SK-N-SH (cell line): ENCODE measurements at regions not wholly inside any gene's neighbourhood (a gene's known extent, or its start where the extent isn't known, plus 50 kb on each side); places are given as distances from the start of the nearest gene placed in this dataset.

ENCODE experiments used
- CTCF ChIA-PET: fragments of 300-600, 350-600 bp; formaldehyde crosslinking; extraction: SDS; loops from one replicate; lab custom pipeline; 2021; lab: Yijun Ruan, JAX
- POLR2A ChIA-PET: fragments of 350-600 bp; sonication (Branson Sonifier 250); formaldehyde crosslinking; extraction: SDS; loops from one replicate; lab custom pipeline; 2020; ENCODE audit warnings: antibody characterized with exemption, inconsistent platforms; lab: Yijun Ruan, JAX
- DNase-seq: peaks from one replicate; pipeline ENCODE4 v3.0.0; 2012
- H2AFZ ChIP-seq: fragments of 200-600 bp; sonication (generic); 2 replicates; pipeline ENCODE4 v1.8.1; 2016; ENCODE audit warnings: antibody characterized with exemption, mild to moderate bottlenecking, low read depth
- H3F3A ChIP-seq: fragments of 200-600 bp; sonication (generic); replicated peaks from 2 replicates; pipeline ENCODE3; 2016; ENCODE audit warnings: antibody characterized with exemption, mild to moderate bottlenecking; ENCODE audit not compliant: insufficient read depth
- H3K27ac ChIP-seq, 2 experiments: fragments of 200-500 bp in 1 of 2; fragments of 200-600 bp in 1 of 2; sonication (Bioruptor generic) in 1 of 2; sonication (generic), shearing (Covaris generic) in 1 of 2; 2 replicates each; pipeline versions ENCODE4 v1.5.1 to v1.6.1; 2014 to 2016; ENCODE audit warnings: low read depth in 2 of 2, inconsistent platforms in 1 of 2, low read length in 1 of 2, mild to moderate bottlenecking in 1 of 2, mixed read lengths in 1 of 2
- H3K27me3 ChIP-seq: fragments of 200-600 bp; sonication (generic), shearing (Covaris generic); 2 replicates; pipeline ENCODE4 v1.6.1; 2016; ENCODE audit warnings: mixed run types; ENCODE audit not compliant: insufficient read depth
- H3K36me3 ChIP-seq, 2 experiments: fragments of 200-500 bp in 1 of 2; fragments of 200-600 bp in 1 of 2; sonication (Bioruptor generic) in 1 of 2; sonication (generic) in 1 of 2; replicated peaks in 1 of 2; 2 replicates each; pipeline versions ENCODE3 to v1.5.1; 2014 to 2016; ENCODE audit warnings: low read length in 1 of 2, mild to moderate bottlenecking in 1 of 2; ENCODE audit not compliant: insufficient read depth in 2 of 2, control insufficient read depth in 1 of 2
- H3K4me1 ChIP-seq, 2 experiments: fragments of 200-500 bp in 1 of 2; fragments of 200-600 bp in 1 of 2; sonication (Bioruptor generic) in 1 of 2; sonication (generic), shearing (Covaris generic) in 1 of 2; 2 replicates each; pipeline versions ENCODE4 v1.5.1 to v1.6.1; 2014 to 2016; ENCODE audit warnings: low read depth in 1 of 2, low read length in 1 of 2, mixed run types in 1 of 2; ENCODE audit not compliant: insufficient read depth in 2 of 2, control insufficient read depth in 1 of 2
- H3K4me2 ChIP-seq: fragments of 200-600 bp; sonication (generic), shearing (Covaris generic); 2 replicates; pipeline ENCODE4 v1.6.1; 2017; ENCODE audit warnings: mixed run types
- H3K4me3 ChIP-seq, 2 experiments: fragments of 200-500 bp in 1 of 2; fragments of 200-600 bp in 1 of 2; sonication (Bioruptor generic) in 1 of 2; sonication (generic), shearing (Covaris generic) in 1 of 2; 2 replicates each; pipeline versions ENCODE4 v1.5.1 to v1.8.1; 2014 to 2016; ENCODE audit warnings: low read depth in 2 of 2, inconsistent platforms in 1 of 2, low read length in 1 of 2, mild to moderate bottlenecking in 1 of 2, mixed read lengths in 1 of 2, moderate library complexity in 1 of 2
- H3K79me2 ChIP-seq: fragments of 200-600 bp; sonication (generic); 2 replicates; pipeline ENCODE4 v1.8.1; 2017; ENCODE audit warnings: mild to moderate bottlenecking; ENCODE audit not compliant: insufficient read depth
- H3K9ac ChIP-seq: fragments of 200-600 bp; sonication (generic); 2 replicates; pipeline ENCODE4 v1.6.1; 2017; ENCODE audit warnings: mixed run types
- H3K9me2 ChIP-seq: fragments of 200-600 bp; sonication (generic); 2 replicates; pipeline ENCODE4 v1.6.1; 2017; ENCODE audit warnings: mixed run types
- H3K9me3 ChIP-seq: fragments of 200-600 bp; sonication (generic); 2 replicates; pipeline ENCODE4 v1.6.1; 2017; ENCODE audit warnings: mixed run types, mild to moderate bottlenecking, moderate library complexity
- H4K20me1 ChIP-seq: fragments of 200-600 bp; sonication (generic); 2 replicates; pipeline ENCODE4 v1.6.1; 2017; ENCODE audit warnings: mild to moderate bottlenecking, mixed run types; ENCODE audit not compliant: insufficient read depth
- FOSL2 ChIP-seq: IDR thresholded peaks from 2 replicates; pipeline ENCODE4 v1.4.0; 2012; ENCODE audit warnings: low read depth, mild to moderate bottlenecking, moderate library complexity, borderline replicate concordance
- FOXM1 ChIP-seq: IDR thresholded peaks from 2 replicates; pipeline ENCODE4 v1.4.0; 2012; ENCODE audit warnings: low read depth, mild to moderate bottlenecking
- GABPA ChIP-seq: IDR thresholded peaks from 2 replicates; pipeline ENCODE4 v1.4.0; 2012; ENCODE audit warnings: low read depth, mild to moderate bottlenecking
- POLR2AphosphoS5 ChIP-seq: IDR thresholded peaks from 2 replicates; pipeline ENCODE4 v1.6.1; 2012; ENCODE audit warnings: low read depth, low read length
- RAD21 ChIP-seq: IDR thresholded peaks from 2 replicates; pipeline ENCODE4 v1.6.1; 2012; ENCODE audit warnings: mild to moderate bottlenecking, low read length
- RFX5 ChIP-seq: IDR thresholded peaks from 2 replicates; pipeline ENCODE4 v1.6.1; 2012; ENCODE audit warnings: mild to moderate bottlenecking, improper control_type of control experiment, low read length
- RXRA ChIP-seq: IDR thresholded peaks from 2 replicates; pipeline ENCODE4 v1.4.0; 2012; ENCODE audit warnings: low read depth, mild to moderate bottlenecking, borderline replicate concordance
- TCF12 ChIP-seq: IDR thresholded peaks from 2 replicates; pipeline ENCODE4 v1.4.0; 2012
- WGBS: methylation state at CpG from one replicate; pipeline ENCODE4 v1.1.6; 2017; ENCODE audit warnings: low lambda C conversion rate; 5-methylcytosine and 5-hydroxymethylcytosine counted together
- TF ChIP-seq, protein P1 (sequence below): IDR thresholded peaks from 2 replicates; pipeline ENCODE4 v1.4.0; 2012; ENCODE audit warnings: low read depth
- TF ChIP-seq, protein P2 (sequence below): fragments of 150-350 bp; IDR thresholded peaks from 2 replicates; pipeline ENCODE4 v1.6.1; 2016; ENCODE audit warnings: mild to moderate bottlenecking, low read depth, low read length
- TF ChIP-seq, protein P3 (sequence below): IDR thresholded peaks from 2 replicates; pipeline ENCODE4 v1.4.0; 2012; ENCODE audit warnings: low read depth, borderline replicate concordance

DNA sequence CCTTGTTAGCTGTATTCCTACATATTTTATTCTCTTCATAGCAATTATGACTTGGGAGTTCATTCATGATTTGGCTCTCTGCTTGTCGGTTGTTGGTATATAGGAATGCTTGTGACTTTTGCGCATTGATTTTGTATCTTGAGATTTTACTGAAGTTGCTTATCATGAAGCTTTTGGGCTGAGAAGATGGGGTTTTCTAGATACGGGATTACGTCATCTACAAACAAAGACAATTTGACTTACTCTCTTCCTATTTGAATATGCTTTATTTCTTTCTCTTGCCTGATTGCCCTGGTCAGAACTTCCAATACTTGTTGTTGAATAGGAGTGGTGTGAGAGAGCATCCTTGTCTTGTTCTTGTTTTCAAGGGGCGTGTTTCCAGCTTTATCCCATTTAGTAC lies 569.8 kb upstream of the NRXN1 start:
- ChIA-PET CTCF (no interaction called here), POLR2A (no interaction called here)
- H3K4me1 ChIP-seq = peaks cover 0 to 5% of the 10 kb centered on the region in 2 experiments; a peak in 1 of 4 replicates
- no peaks in the 10 kb centered on the region for H3K9me3 ChIP-seq
- H3K9me2 ChIP-seq = no peaks in the 10 kb centered on the region
- no peak overlapping the region for H3K4me2 ChIP-seq
- H3K36me3 ChIP-seq = no peaks in the 10 kb centered on the region
- H3K79me2 ChIP-seq = no peaks in the 10 kb centered on the region
- no peaks in the 10 kb centered on the region for H3K27me3 ChIP-seq
- no peak overlapping the region for H2AFZ ChIP-seq
- no peaks in the 10 kb centered on the region for H3F3A ChIP-seq
- no peak overlapping the region for H3K9ac ChIP-seq
- no peak overlapping the region for H3K4me3 ChIP-seq
- no peak overlapping the region for H3K27ac ChIP-seq
- WGBS = 63% methylated on average over 5 of the region's 5 CpGs
- DNase-seq = no peak
- no peaks in the 10 kb centered on the region for H4K20me1 ChIP-seq
- TF ChIP-seq RFX5 (no peak), RXRA (no peak), GABPA (no peak)
- TF ChIP-seq, protein P1, sequence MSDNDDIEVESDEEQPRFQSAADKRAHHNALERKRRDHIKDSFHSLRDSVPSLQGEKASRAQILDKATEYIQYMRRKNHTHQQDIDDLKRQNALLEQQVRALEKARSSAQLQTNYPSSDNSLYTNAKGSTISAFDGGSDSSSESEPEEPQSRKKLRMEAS = no peak
- TF ChIP-seq, all 33 proteins: peak for 0

DNA sequence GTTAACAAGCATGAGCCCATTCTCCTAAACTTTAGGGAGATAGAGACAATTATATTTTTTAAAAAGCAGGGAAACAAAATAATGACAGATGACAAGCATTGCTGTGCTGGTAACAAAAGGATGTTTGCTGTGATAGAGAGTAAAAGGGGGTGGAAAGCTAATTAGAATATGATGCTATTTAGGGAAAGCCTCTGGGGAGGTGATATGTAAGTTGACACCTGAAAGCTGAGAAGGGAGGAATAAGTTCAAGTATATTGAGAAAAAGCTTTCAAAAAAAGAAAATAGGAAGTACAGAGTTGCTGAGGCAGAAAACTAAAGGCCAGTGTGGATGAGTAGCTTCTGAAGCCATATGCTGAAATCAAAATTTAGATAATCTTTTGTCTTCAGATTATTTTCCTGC lies 565.2 kb upstream of the NRXN1 start:
- Histone ChIP-seq H3K27me3 (no peaks in the 10 kb centered on the region), H3F3A (no peaks in the 10 kb centered on the region), H3K9me3 (no peaks in the 10 kb centered on the region), H3K9ac (no peak overlapping the region), H3K9me2 (no peaks in the 10 kb centered on the region), H3K79me2 (no peaks in the 10 kb centered on the region), H3K4me2 (no peak overlapping the region), H4K20me1 (no peaks in the 10 kb centered on the region), H3K4me1 (no peaks in the 10 kb centered on the region), H3K27ac (no peak overlapping the region), H3K36me3 (no peaks in the 10 kb centered on the region), H3K4me3 (no peak overlapping the region), H2AFZ (no peak overlapping the region)
- CTCF ChIA-PET = no interaction called here
- POLR2A ChIA-PET = no interaction called here
- TF ChIP-seq TCF12 (no peak), RAD21 (no peak), FOXM1 (no peak), POLR2AphosphoS5 (no peak)
- TF ChIP-seq, protein P1 = no peak
- no peak for DNase-seq

DNA sequence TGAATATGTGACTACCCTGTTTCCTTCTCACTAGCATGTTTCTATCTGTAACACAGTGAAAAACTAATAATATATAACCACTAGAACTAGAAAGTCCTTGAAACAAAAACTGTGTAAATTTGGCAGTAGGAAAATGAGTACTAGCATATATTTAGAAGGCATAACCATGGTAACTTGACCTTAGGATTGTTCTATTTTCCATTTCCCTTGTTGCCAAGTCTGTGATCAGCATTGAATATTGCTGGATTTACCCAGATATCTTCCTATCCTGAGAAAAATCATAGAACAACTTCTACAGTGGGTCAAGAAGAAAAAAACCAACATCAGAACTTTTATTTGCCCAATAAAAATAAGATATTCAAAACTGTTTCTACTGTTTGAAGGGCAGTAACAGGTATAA lies 563.9 kb upstream of the NRXN1 start:
- Histone ChIP-seq H3K36me3 (no peaks in the 10 kb centered on the region), H3K27me3 (no peaks in the 10 kb centered on the region), H4K20me1 (no peaks in the 10 kb centered on the region), H3F3A (no peaks in the 10 kb centered on the region), H3K9me3 (no peaks in the 10 kb centered on the region), H3K9me2 (no peaks in the 10 kb centered on the region), H3K79me2 (no peaks in the 10 kb centered on the region), H3K4me1 (no peaks in the 10 kb centered on the region), H3K9ac (no peak overlapping the region), H3K4me2 (no peak overlapping the region), H3K4me3 (no peak overlapping the region), H2AFZ (no peak overlapping the region), H3K27ac (no peak overlapping the region)
- POLR2A ChIA-PET = no interaction called here
- DNase-seq = no peak
- no peak for TF ChIP-seq FOSL2
- TF ChIP-seq, protein P2, sequence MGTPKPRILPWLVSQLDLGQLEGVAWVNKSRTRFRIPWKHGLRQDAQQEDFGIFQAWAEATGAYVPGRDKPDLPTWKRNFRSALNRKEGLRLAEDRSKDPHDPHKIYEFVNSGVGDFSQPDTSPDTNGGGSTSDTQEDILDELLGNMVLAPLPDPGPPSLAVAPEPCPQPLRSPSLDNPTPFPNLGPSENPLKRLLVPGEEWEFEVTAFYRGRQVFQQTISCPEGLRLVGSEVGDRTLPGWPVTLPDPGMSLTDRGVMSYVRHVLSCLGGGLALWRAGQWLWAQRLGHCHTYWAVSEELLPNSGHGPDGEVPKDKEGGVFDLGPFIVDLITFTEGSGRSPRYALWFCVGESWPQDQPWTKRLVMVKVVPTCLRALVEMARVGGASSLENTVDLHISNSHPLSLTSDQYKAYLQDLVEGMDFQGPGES = no peak
- TF ChIP-seq, protein P3, sequence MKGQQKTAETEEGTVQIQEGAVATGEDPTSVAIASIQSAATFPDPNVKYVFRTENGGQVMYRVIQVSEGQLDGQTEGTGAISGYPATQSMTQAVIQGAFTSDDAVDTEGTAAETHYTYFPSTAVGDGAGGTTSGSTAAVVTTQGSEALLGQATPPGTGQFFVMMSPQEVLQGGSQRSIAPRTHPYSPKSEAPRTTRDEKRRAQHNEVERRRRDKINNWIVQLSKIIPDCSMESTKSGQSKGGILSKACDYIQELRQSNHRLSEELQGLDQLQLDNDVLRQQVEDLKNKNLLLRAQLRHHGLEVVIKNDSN = no peak
- CTCF ChIA-PET = no interaction called here
